ENCODE measurements at regions not wholly inside any gene's neighbourhood (a gene's known extent, or its start where the extent isn't known, plus 50 kb on each side); places are given as distances from the start of the nearest gene placed in this dataset.

- Histone ChIP-seq H3K4me2 (ENCODE audit: insufficient read depth, insufficient read length, low read length) (no peak overlapping the region), H2AFZ (ENCODE audit: low read length) (no peak overlapping the region), H4K5ac (ENCODE audit: insufficient read length, low read depth, low read length) (no peak overlapping the region), H3K4me1 (ENCODE audit: insufficient read depth, low read length) (no peaks in the 10 kb centered on the region; the same call in 1 of the 2 replicates), H3K23me2 (ENCODE audit: insufficient read length, low read depth, low read length, poor library complexity, severe bottlenecking) (no peaks in the 10 kb centered on the region), H2BK120ac (ENCODE audit: low read depth, low read length, poor library complexity, severe bottlenecking) (no peak overlapping the region), H3K9me3 (ENCODE audit: control insufficient read depth, low read depth, low read length) (no peaks in the 10 kb centered on the region), H3K79me2 (ENCODE audit: insufficient read depth, low read length) (no peaks in the 10 kb centered on the region), H2BK5ac (ENCODE audit: insufficient read length, low read length) (no peak overlapping the region), H4K20me1 (ENCODE audit: control insufficient read depth, insufficient read depth, insufficient read length) (no peaks in the 10 kb centered on the region), H3K56ac (ENCODE audit: insufficient read length, low read depth, low read length) (no peak overlapping the region), H3K4ac (ENCODE audit: low read depth, low read length) (no peak overlapping the region), H3K27me3 (ENCODE audit: insufficient read depth, low read length) (no peaks in the 10 kb centered on the region), H3K23ac (ENCODE audit: insufficient read length, low read depth, low read length) (no peak overlapping the region), H2BK12ac (ENCODE audit: insufficient read length, low read depth, low read length) (no peak overlapping the region), H3K14ac (ENCODE audit: insufficient read depth, low read length) (no peak overlapping the region), H3T11ph (ENCODE audit: low read length) (no peak overlapping the region), H4K8ac (replicated peaks; ENCODE audit: insufficient read length, low read depth, low read length) (no peak overlapping the region), H2BK15ac (ENCODE audit: low read depth, low read length) (no peak overlapping the region), H2AK5ac (ENCODE audit: insufficient read length, low read length) (no peak overlapping the region), H4K91ac (ENCODE audit: insufficient read length, low read depth, low read length) (no peak overlapping the region), H3K79me1 (ENCODE audit: insufficient read depth, low read depth, low read length, poor library complexity, severe bottlenecking) (no peaks in the 10 kb centered on the region), H3K27ac (ENCODE audit: insufficient read length, low read depth, low read length) (no peak overlapping the region), H3K18ac (ENCODE audit: insufficient read length, low read depth, low read length) (no peak overlapping the region), H3K9ac (ENCODE audit: extremely low read depth, insufficient read length, low read length) (no peak overlapping the region), H2BK20ac (ENCODE audit: low read depth, low read length, poor library complexity, severe bottlenecking) (no peak overlapping the region)
- DNase-seq = no peak
- Mint-ChIP-seq H3K27ac (no peak overlapping the region), H3K9me3 (peaks cover 9 to 20% of the 10 kb centered on the region in 2 experiments; a peak in 4 of 5 replicates), H3K4me1 (peaks cover 8 to 9% of the 10 kb centered on the region in 2 experiments), H3K4me3 (no peak overlapping the region), H3K27me3 (ENCODE audit: low read depth) (no peaks in the 10 kb centered on the region), H3K36me3 (ENCODE audit: insufficient read depth in 1 of 3, low read depth in 3 of 3) (peaks cover 0 to 15% (median 0%) of the 10 kb centered on the region in 3 experiments; a peak in 5 of 7 replicates)
- no CpG with 5 or more reads among the region's 3 CpGs for WGBS (ENCODE audit: extremely low coverage, insufficient read length, low lambda C conversion rate)
- TF ChIP-seq, protein P1, sequence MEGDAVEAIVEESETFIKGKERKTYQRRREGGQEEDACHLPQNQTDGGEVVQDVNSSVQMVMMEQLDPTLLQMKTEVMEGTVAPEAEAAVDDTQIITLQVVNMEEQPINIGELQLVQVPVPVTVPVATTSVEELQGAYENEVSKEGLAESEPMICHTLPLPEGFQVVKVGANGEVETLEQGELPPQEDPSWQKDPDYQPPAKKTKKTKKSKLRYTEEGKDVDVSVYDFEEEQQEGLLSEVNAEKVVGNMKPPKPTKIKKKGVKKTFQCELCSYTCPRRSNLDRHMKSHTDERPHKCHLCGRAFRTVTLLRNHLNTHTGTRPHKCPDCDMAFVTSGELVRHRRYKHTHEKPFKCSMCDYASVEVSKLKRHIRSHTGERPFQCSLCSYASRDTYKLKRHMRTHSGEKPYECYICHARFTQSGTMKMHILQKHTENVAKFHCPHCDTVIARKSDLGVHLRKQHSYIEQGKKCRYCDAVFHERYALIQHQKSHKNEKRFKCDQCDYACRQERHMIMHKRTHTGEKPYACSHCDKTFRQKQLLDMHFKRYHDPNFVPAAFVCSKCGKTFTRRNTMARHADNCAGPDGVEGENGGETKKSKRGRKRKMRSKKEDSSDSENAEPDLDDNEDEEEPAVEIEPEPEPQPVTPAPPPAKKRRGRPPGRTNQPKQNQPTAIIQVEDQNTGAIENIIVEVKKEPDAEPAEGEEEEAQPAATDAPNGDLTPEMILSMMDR (conservative IDR thresholded peaks at IDR 0.05) = no peak
Measured at GRCh38 chr3:105094588-105094987, 272.1 kb upstream of the ALCAM start.
